ENCODE measurements at regions not wholly inside any gene's neighbourhood (a gene's known extent, or its start where the extent isn't known, plus 50 kb on each side); places are given as distances from the start of the nearest gene placed in this dataset.

GRCh38 chr4:54475546-54475945 is 182.2 kb upstream of the KIT start:
- Histone ChIP-seq H3K4me2 (replicated peaks; ENCODE audit: low read depth, low read length, poor library complexity, severe bottlenecking) (no peak overlapping the region), H3K79me2 (ENCODE audit: control insufficient read depth, insufficient read depth, low read length) (no peaks in the 10 kb centered on the region), H3K27me3 (replicated peaks in 1 of 4; ENCODE audit: control extremely low read depth in 1 of 4, control insufficient read depth in 3 of 4, insufficient read depth in 4 of 4, low read length in 3 of 4) (no peaks in the 10 kb centered on the region), H4K20me1 (ENCODE audit: control insufficient read depth, insufficient read depth, low read length, poor library complexity, severe bottlenecking) (no peaks in the 10 kb centered on the region), H3K4me1 (ENCODE audit: control insufficient read depth in 2 of 2, insufficient read depth in 2 of 2, low read length in 2 of 2) (no peaks in the 10 kb centered on the region), H3K4me3 (ENCODE audit: control extremely low read depth in 1 of 5, extremely low read depth in 1 of 5, insufficient read depth in 1 of 5, low read depth in 2 of 5, low read length in 4 of 5) (no peak overlapping the region), H3K9me3 (ENCODE audit: control extremely low read depth in 1 of 3, control insufficient read depth in 2 of 3, insufficient read depth in 1 of 3, low read length in 2 of 3) (peaks cover 0 to 7% (median 1%) of the 10 kb centered on the region in 3 donors), H3K36me3 (replicated peaks in 1 of 2; ENCODE audit: control extremely low read depth in 1 of 2, control insufficient read depth in 1 of 2, extremely low read depth in 1 of 2, insufficient read depth in 2 of 2, low read length in 1 of 2) (no peaks in the 10 kb centered on the region), H3K9ac (ENCODE audit: low read length) (no peak overlapping the region), H3K27ac (ENCODE audit: low read length in 2 of 2) (no peak overlapping the region), H2AFZ (ENCODE audit: insufficient read depth, low read depth, low read length, poor library complexity, severe bottlenecking) (no peak overlapping the region)
- ChIA-PET CTCF (no interaction called here), POLR2A (no interaction called here)
- H3K4me3 Mint-ChIP-seq, result no peak overlapping the region
- no peaks in the 10 kb centered on the region for H3K4me1 Mint-ChIP-seq
- no peak for DNase-seq
- H3K27me3 Mint-ChIP-seq, result peaks cover 8% of the 10 kb centered on the region
- intact Hi-C loops (cut with micrococcal nuclease), result no loop called here
- no peak overlapping the region for H3K27ac Mint-ChIP-seq
- TF ChIP-seq CTCF (IDR thresholded peaks at IDR 0.05) (no peak), EZH2 (IDR thresholded peaks at IDR 0.05; ENCODE audit: borderline replicate concordance, insufficient read depth, low read depth, low read length, poor library complexity, severe bottlenecking) (no peak)
- ATAC-seq (ENCODE audit: low read depth), result no peak
- peaks cover 5% of the 10 kb centered on the region for H3K9me3 Mint-ChIP-seq (ENCODE audit: insufficient read depth)

- H3K9me3 ChIP-seq (ENCODE audit: control extremely low read depth in 1 of 3, control insufficient read depth in 2 of 3, insufficient read depth in 1 of 3, low read length in 2 of 3), result peaks cover 0 to 7% (median 0%) of the 10 kb centered on the region in 3 donors
- no peak overlapping the region for H3K9ac ChIP-seq (ENCODE audit: low read length)
- DNase-seq (no peak), ATAC-seq (ENCODE audit: low read depth) (no peak)
- no peaks in the 10 kb centered on the region for H3K36me3 ChIP-seq (replicated peaks in 1 of 2; ENCODE audit: control extremely low read depth in 1 of 2, control insufficient read depth in 1 of 2, extremely low read depth in 1 of 2, insufficient read depth in 2 of 2, low read length in 1 of 2)
- H4K20me1 ChIP-seq (ENCODE audit: control insufficient read depth, insufficient read depth, low read length, poor library complexity, severe bottlenecking), result no peaks in the 10 kb centered on the region
- Mint-ChIP-seq H3K9me3 (ENCODE audit: insufficient read depth) (peaks cover 5% of the 10 kb centered on the region), H3K27ac (no peak overlapping the region), H3K4me3 (no peak overlapping the region), H3K27me3 (peaks cover 5% of the 10 kb centered on the region), H3K4me1 (no peaks in the 10 kb centered on the region)
- H3K79me2 ChIP-seq (ENCODE audit: control insufficient read depth, insufficient read depth, low read length), result no peaks in the 10 kb centered on the region
- WGBS (ENCODE audit: insufficient coverage), result 92% methylated on average over 4 of the region's 6 CpGs
- TF ChIP-seq EZH2 (IDR thresholded peaks at IDR 0.05; ENCODE audit: borderline replicate concordance, insufficient read depth, low read depth, low read length, poor library complexity, severe bottlenecking) (no peak), CTCF (IDR thresholded peaks at IDR 0.05) (no peak)
- CTCF ChIA-PET, result no interaction called here
- intact Hi-C loops (cut with micrococcal nuclease), result no loop called here
- no peak overlapping the region for H3K27ac ChIP-seq (ENCODE audit: low read length in 2 of 2)
- H3K27me3 ChIP-seq (replicated peaks in 1 of 4; ENCODE audit: control extremely low read depth in 1 of 4, control insufficient read depth in 3 of 4, insufficient read depth in 4 of 4, low read length in 3 of 4), result no peaks in the 10 kb centered on the region
- no peaks in the 10 kb centered on the region for H3K4me1 ChIP-seq (ENCODE audit: control insufficient read depth in 2 of 2, insufficient read depth in 2 of 2, low read length in 2 of 2)
- no peak overlapping the region for H2AFZ ChIP-seq (ENCODE audit: insufficient read depth, low read depth, low read length, poor library complexity, severe bottlenecking)
- H3K4me3 ChIP-seq (ENCODE audit: control extremely low read depth in 1 of 5, extremely low read depth in 1 of 5, insufficient read depth in 1 of 5, low read depth in 2 of 5, low read length in 4 of 5), result no peak overlapping the region
- H3K4me2 ChIP-seq (replicated peaks; ENCODE audit: low read depth, low read length, poor library complexity, severe bottlenecking), result no peak overlapping the region
- POLR2A ChIA-PET, result no interaction called here
Observed at GRCh38 chr4:54482529-54483200, 175.1 kb upstream of the KIT start.

Measured in B cell (primary cell).